ENCODE measurements at regions not wholly inside any gene's neighbourhood (a gene's known extent, or its start where the extent isn't known, plus 50 kb on each side); places are given as distances from the start of the nearest gene placed in this dataset.

GRCh38 chr7:46155367-46155766 is 234.3 kb upstream of the IGFBP3 start:
- TF ChIP-seq POLR2AphosphoS5 (IDR thresholded peaks at IDR 0.05; ENCODE audit: low read depth, low read length) (no peak), TAF1 (IDR thresholded peaks at IDR 0.05; ENCODE audit: borderline replicate concordance, insufficient read depth, low read length) (no peak)
